ENCODE measurements at regions not wholly inside any gene's neighbourhood (a gene's known extent, or its start where the extent isn't known, plus 50 kb on each side); places are given as distances from the start of the nearest gene placed in this dataset.

- no peak overlapping the region for H3K4me3 ChIP-seq (ENCODE audit: low read depth, low read length)
- TF ChIP-seq CTCF (IDR thresholded peaks at IDR 0.05; ENCODE audit: insufficient read depth, low read length): no peak
- DNase-seq (ENCODE audit: low read depth): no peak
These were observed 122.9 kb upstream of the ATP2B1 start for GRCh38 chr12:89831310-89832095.

GRCh38 chr12:89829434-89829975 is 120.9 kb upstream of the ATP2B1 start:
- no peak overlapping the region for H3K4me3 ChIP-seq (ENCODE audit: low read depth, low read length)
- peak; percentile 21 for DNase-seq (ENCODE audit: low read depth)
- no peak for TF ChIP-seq CTCF (IDR thresholded peaks at IDR 0.05; ENCODE audit: insufficient read depth, low read length)

- DNase-seq (ENCODE audit: low read depth): no peak
- H3K4me3 ChIP-seq (ENCODE audit: low read depth, low read length): no peak overlapping the region
- no peak for TF ChIP-seq CTCF (IDR thresholded peaks at IDR 0.05; ENCODE audit: insufficient read depth, low read length)
These were observed 119.9 kb upstream of the ATP2B1 start for GRCh38 chr12:89828575-89828974.

GRCh38 chr12:89827592-89827991 is 119.0 kb upstream of the ATP2B1 start:
- no peak for DNase-seq (ENCODE audit: low read depth)
- no peak overlapping the region for H3K4me3 ChIP-seq (ENCODE audit: low read depth, low read length)
- TF ChIP-seq CTCF (IDR thresholded peaks at IDR 0.05; ENCODE audit: insufficient read depth, low read length): no peak

- TF ChIP-seq CTCF (IDR thresholded peaks at IDR 0.05; ENCODE audit: insufficient read depth, low read length): no peak
- DNase-seq (ENCODE audit: low read depth): no peak
- no peak overlapping the region for H3K4me3 ChIP-seq (ENCODE audit: low read depth, low read length)
These were observed 117.8 kb upstream of the ATP2B1 start for GRCh38 chr12:89826468-89826867.

GRCh38 chr12:89825591-89826449 is 117.2 kb upstream of the ATP2B1 start:
- DNase-seq (ENCODE audit: low read depth): peak; percentile 9
- no peak overlapping the region for H3K4me3 ChIP-seq (ENCODE audit: low read depth, low read length)
- TF ChIP-seq CTCF (IDR thresholded peaks at IDR 0.05; ENCODE audit: insufficient read depth, low read length): no peak
